VCaP (cell line): ENCODE measurements at regions not wholly inside any gene's neighbourhood (a gene's known extent, or its start where the extent isn't known, plus 50 kb on each side); places are given as distances from the start of the nearest gene placed in this dataset.

Experiments
- H3K27ac ChIP-seq: fragments of 450-650 bp; 2 replicates; pipeline ENCODE4 v1.5.1; 2017
- CTCF ChIP-seq: fragments of 450-650 bp; conservative IDR thresholded peaks from 2 replicates; pipeline ENCODE4 v1.5.1; 2017; ENCODE audit warnings: mild to moderate bottlenecking, moderate library complexity

GRCh38 chrX:142680038-142680437, 345.7 kb upstream of the SPANXN4 start:
- no peak for TF ChIP-seq CTCF

GRCh38 chrX:142671036-142671435, 354.7 kb upstream of the SPANXN4 start:
- H3K27ac ChIP-seq, result no peak overlapping the region
- no peak for TF ChIP-seq CTCF

More at GRCh38 chrX:142680038-142680437, 345.7 kb upstream of the SPANXN4 start:
- H3K27ac ChIP-seq, result no peak overlapping the region

GRCh38 chrX:142663330-142664095, 362.2 kb upstream of the SPANXN4 start:
- no peak overlapping the region for H3K27ac ChIP-seq
- TF ChIP-seq CTCF, result no peak

- TF ChIP-seq CTCF, result no peak
- no peak overlapping the region for H3K27ac ChIP-seq
These were observed 364.0 kb upstream of the SPANXN4 start for GRCh38 chrX:142661696-142662095.

GRCh38 chrX:142655507-142655906, 370.2 kb upstream of the SPANXN4 start:
- H3K27ac ChIP-seq, result no peak overlapping the region
- no peak for TF ChIP-seq CTCF

- no peak for TF ChIP-seq CTCF
- H3K27ac ChIP-seq, result no peak overlapping the region
These were observed 388.5 kb upstream of the SPANXN4 start for GRCh38 chrX:142637206-142637605.

GRCh38 chrX:142616636-142617035, 409.1 kb upstream of the SPANXN4 start:
- H3K27ac ChIP-seq, result no peak overlapping the region
- no peak for TF ChIP-seq CTCF
